NT2/D1 (cell line): ENCODE measurements at regions not wholly inside any gene's neighbourhood (a gene's known extent, or its start where the extent isn't known, plus 50 kb on each side); places are given as distances from the start of the nearest gene placed in this dataset.

ENCODE experiments used
- SUZ12 ChIP-seq: IDR thresholded peaks from 2 replicates; pipeline ENCODE4 v1.6.1; 2011; ENCODE audit not compliant: insufficient read length, insufficient read depth; ENCODE audit errors: extremely low read depth
- YY1 ChIP-seq: IDR thresholded peaks from 2 replicates; pipeline ENCODE4 v1.6.1; 2011; ENCODE audit not compliant: insufficient read length, insufficient read depth
- ZNF274 ChIP-seq: IDR thresholded peaks from 2 replicates; pipeline ENCODE4 v1.6.1; 2011; ENCODE audit warnings: mild to moderate bottlenecking, low read depth, low read length

- TF ChIP-seq ZNF274 (no peak), YY1 (no peak), SUZ12 (no peak)
These were observed 189.7 kb downstream of the KIF20B start for GRCh38 chr10:89891006-89891535.
